ENCODE measurements at regions not wholly inside any gene's neighbourhood (a gene's known extent, or its start where the extent isn't known, plus 50 kb on each side); places are given as distances from the start of the nearest gene placed in this dataset.

DNA sequence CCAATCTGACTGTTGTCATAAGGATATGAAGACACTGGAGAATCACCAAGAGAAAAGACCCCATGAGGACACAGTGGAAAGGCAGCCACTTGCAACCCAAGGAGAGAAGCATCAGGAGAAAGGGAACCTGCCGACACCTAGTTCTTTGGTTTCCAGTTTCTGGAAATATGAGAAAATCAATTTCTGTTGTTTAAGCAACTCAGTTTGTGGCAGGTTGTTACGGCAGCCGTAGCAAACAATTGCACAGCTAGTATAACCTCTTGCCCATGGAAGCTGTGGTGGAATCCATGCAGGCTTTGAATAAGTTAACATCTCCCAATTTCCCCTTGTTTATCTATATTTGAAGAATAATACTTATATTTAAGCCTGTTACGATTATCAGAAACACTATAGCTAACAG lies 1103.0 kb upstream of the PHF14 start:
- Histone ChIP-seq H2BK12ac (ENCODE audit: insufficient read length, low read depth, low read length) (no peak overlapping the region), H3K9me3 (ENCODE audit: control insufficient read depth, low read depth, low read length) (no peaks in the 10 kb centered on the region), H3K23ac (ENCODE audit: insufficient read length, low read depth, low read length) (no peak overlapping the region), H4K91ac (ENCODE audit: insufficient read length, low read depth, low read length) (no peak overlapping the region), H4K5ac (ENCODE audit: insufficient read length, low read depth, low read length) (no peak overlapping the region), H3K18ac (ENCODE audit: insufficient read length, low read depth, low read length) (no peak overlapping the region), H2BK20ac (ENCODE audit: low read depth, low read length, poor library complexity, severe bottlenecking) (no peak overlapping the region), H2AFZ (ENCODE audit: low read length) (no peak overlapping the region), H3K27ac (ENCODE audit: insufficient read length, low read depth, low read length) (no peak overlapping the region), H3K79me1 (ENCODE audit: insufficient read depth, low read depth, low read length, poor library complexity, severe bottlenecking) (no peaks in the 10 kb centered on the region), H4K20me1 (ENCODE audit: control insufficient read depth, insufficient read depth, insufficient read length) (no peaks in the 10 kb centered on the region), H2BK5ac (ENCODE audit: insufficient read length, low read length) (no peak overlapping the region), H3K27me3 (ENCODE audit: insufficient read depth, low read length) (no peaks in the 10 kb centered on the region), H2BK15ac (ENCODE audit: low read depth, low read length) (no peak overlapping the region), H3T11ph (ENCODE audit: low read length) (no peak overlapping the region), H2BK120ac (ENCODE audit: low read depth, low read length, poor library complexity, severe bottlenecking) (no peak overlapping the region), H3K4me2 (ENCODE audit: insufficient read depth, insufficient read length, low read length) (no peak overlapping the region), H3K14ac (ENCODE audit: insufficient read depth, low read length) (no peak overlapping the region), H3K23me2 (ENCODE audit: insufficient read length, low read depth, low read length, poor library complexity, severe bottlenecking) (no peaks in the 10 kb centered on the region), H4K8ac (replicated peaks; ENCODE audit: insufficient read length, low read depth, low read length) (no peak overlapping the region), H3K56ac (ENCODE audit: insufficient read length, low read depth, low read length) (no peak overlapping the region), H3K9ac (ENCODE audit: extremely low read depth, insufficient read length, low read length) (no peak overlapping the region), H3K4ac (ENCODE audit: low read depth, low read length) (no peak overlapping the region), H2AK5ac (ENCODE audit: insufficient read length, low read length) (no peak overlapping the region), H3K4me1 (ENCODE audit: insufficient read depth, low read length) (no peaks in the 10 kb centered on the region), H3K79me2 (ENCODE audit: insufficient read depth, low read length) (no peaks in the 10 kb centered on the region)
- TF ChIP-seq, protein P1, sequence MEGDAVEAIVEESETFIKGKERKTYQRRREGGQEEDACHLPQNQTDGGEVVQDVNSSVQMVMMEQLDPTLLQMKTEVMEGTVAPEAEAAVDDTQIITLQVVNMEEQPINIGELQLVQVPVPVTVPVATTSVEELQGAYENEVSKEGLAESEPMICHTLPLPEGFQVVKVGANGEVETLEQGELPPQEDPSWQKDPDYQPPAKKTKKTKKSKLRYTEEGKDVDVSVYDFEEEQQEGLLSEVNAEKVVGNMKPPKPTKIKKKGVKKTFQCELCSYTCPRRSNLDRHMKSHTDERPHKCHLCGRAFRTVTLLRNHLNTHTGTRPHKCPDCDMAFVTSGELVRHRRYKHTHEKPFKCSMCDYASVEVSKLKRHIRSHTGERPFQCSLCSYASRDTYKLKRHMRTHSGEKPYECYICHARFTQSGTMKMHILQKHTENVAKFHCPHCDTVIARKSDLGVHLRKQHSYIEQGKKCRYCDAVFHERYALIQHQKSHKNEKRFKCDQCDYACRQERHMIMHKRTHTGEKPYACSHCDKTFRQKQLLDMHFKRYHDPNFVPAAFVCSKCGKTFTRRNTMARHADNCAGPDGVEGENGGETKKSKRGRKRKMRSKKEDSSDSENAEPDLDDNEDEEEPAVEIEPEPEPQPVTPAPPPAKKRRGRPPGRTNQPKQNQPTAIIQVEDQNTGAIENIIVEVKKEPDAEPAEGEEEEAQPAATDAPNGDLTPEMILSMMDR (conservative IDR thresholded peaks at IDR 0.05): no peak
- WGBS (ENCODE audit: extremely low coverage, insufficient read length, low lambda C conversion rate): no CpG with 5 or more reads among the region's 4 CpGs
- Mint-ChIP-seq H3K9me3 (peaks cover 0 to 6% of the 10 kb centered on the region in 2 experiments; a peak in 3 of 5 replicates), H3K36me3 (ENCODE audit: insufficient read depth in 1 of 3, low read depth in 3 of 3) (peaks cover 0 to 4% (median 3%) of the 10 kb centered on the region in 3 experiments; a peak in 4 of 7 replicates), H3K27ac (no peak overlapping the region), H3K4me3 (no peak overlapping the region), H3K27me3 (ENCODE audit: low read depth) (peaks cover 1% of the 10 kb centered on the region; the same call in 1 of the 2 replicates), H3K4me1 (no peaks in the 10 kb centered on the region)
- DNase-seq: no peak

All from H9 (cell line).